CD4-positive, alpha-beta T cell (primary cell): ENCODE measurements at regions not wholly inside any gene's neighbourhood (a gene's known extent, or its start where the extent isn't known, plus 50 kb on each side); places are given as distances from the start of the nearest gene placed in this dataset.

Experiments used
- ATAC-seq: fragments of 200-7000 bp; cut with Tn5 transposase; one replicate; pipeline ENCODE4 v1.10.0; 2022; ENCODE audit warnings: mild to moderate bottlenecking; ENCODE audit not compliant: poor library complexity
- CTCF ChIA-PET: fragments of 350-600 bp; sonication (Branson Sonifier 250); formaldehyde crosslinking; loops from one replicate; lab custom pipeline; 2021; ENCODE audit warnings: antibody characterized with exemption, inconsistent platforms; lab: Charles Lee
- POLR2A ChIA-PET: fragments of 350-600 bp; sonication (Branson Sonifier 250); formaldehyde crosslinking; loops from one replicate; lab custom pipeline; 2021; ENCODE audit warnings: antibody characterized with exemption, inconsistent platforms; lab: Charles Lee
- DNase-seq, 14 experiments: peaks; one replicate each; pipeline ENCODE4 v3.0.0-alpha.2; 2013 to 2020; ENCODE audit warnings: mixed read lengths in 2 of 14
- H3K27ac ChIP-seq, 2 donors: one replicate each; pipeline versions ENCODE4 v1.5.1 to v1.7.0; 2013; ENCODE audit warnings: low read length in 2 of 2, low read depth in 1 of 2, mild to moderate bottlenecking in 1 of 2
- H3K27me3 ChIP-seq, 2 experiments: 1 replicate in 1 of 2; 2 replicates in 1 of 2; pipeline versions ENCODE4 v1.6.1 to v1.7.0; 2013; ENCODE audit warnings: low read length in 2 of 2, control low read depth in 1 of 2, mild to moderate bottlenecking in 1 of 2, moderate library complexity in 1 of 2; ENCODE audit not compliant: insufficient read depth in 2 of 2, control insufficient read depth in 1 of 2
- H3K36me3 ChIP-seq: one replicate; pipeline ENCODE4 v1.6.1; 2013; ENCODE audit warnings: low read length, control low read depth; ENCODE audit not compliant: insufficient read depth
- H3K4me1 ChIP-seq: one replicate; pipeline ENCODE4 v1.6.1; 2013; ENCODE audit warnings: low read length, control low read depth; ENCODE audit not compliant: insufficient read depth
- H3K4me3 ChIP-seq: one replicate; pipeline ENCODE4 v1.5.1; 2013; ENCODE audit warnings: mild to moderate bottlenecking, low read length, moderate library complexity
- H3K9me3 ChIP-seq, 2 experiments: 1 replicate in 1 of 2; 2 replicates in 1 of 2; pipeline versions ENCODE4 v1.6.1 to v1.7.0; 2013; ENCODE audit warnings: low read length in 2 of 2, mild to moderate bottlenecking in 2 of 2, control low read depth in 1 of 2, moderate library complexity in 1 of 2; ENCODE audit not compliant: control insufficient read depth in 1 of 2, insufficient read depth in 1 of 2
- H3K27ac Mint-ChIP-seq: one replicate; pipeline ENCODE4 v1.8.0; 2020; ENCODE audit warnings: mixed read lengths
- H3K27me3 Mint-ChIP-seq: one replicate; pipeline ENCODE4 v1.8.0; 2021; ENCODE audit warnings: mixed read lengths
- H3K36me3 Mint-ChIP-seq: one replicate; pipeline ENCODE4 v1.8.0; 2021; ENCODE audit warnings: low read depth, mixed read lengths
- H3K4me1 Mint-ChIP-seq: one replicate; pipeline ENCODE4 v1.8.0; 2021; ENCODE audit warnings: low read depth, mixed read lengths
- H3K4me3 Mint-ChIP-seq: one replicate; pipeline ENCODE4 v1.8.0; 2020; ENCODE audit warnings: mild to moderate bottlenecking, mixed read lengths
- H3K9me3 Mint-ChIP-seq: one replicate; pipeline ENCODE4 v1.8.0; 2020; ENCODE audit warnings: mixed read lengths
- intact Hi-C, 2 experiments: fragments of 100-400 bp; cut with DNase I in 1 of 2; cut with micrococcal nuclease in 1 of 2; formaldehyde crosslinking; loops; one replicate each; pipeline versions ENCODE4 v1.15.1 to v1.9.0; 2023 to 2025; cut with DNase I, micrococcal nuclease
- TF ChIP-seq, protein P1 (sequence below): fragments of 200-600 bp; IDR thresholded peaks from one replicate; pipeline ENCODE4 v1.8.0; 2022; ENCODE audit warnings: antibody characterized with exemption, mild to moderate bottlenecking

DNA sequence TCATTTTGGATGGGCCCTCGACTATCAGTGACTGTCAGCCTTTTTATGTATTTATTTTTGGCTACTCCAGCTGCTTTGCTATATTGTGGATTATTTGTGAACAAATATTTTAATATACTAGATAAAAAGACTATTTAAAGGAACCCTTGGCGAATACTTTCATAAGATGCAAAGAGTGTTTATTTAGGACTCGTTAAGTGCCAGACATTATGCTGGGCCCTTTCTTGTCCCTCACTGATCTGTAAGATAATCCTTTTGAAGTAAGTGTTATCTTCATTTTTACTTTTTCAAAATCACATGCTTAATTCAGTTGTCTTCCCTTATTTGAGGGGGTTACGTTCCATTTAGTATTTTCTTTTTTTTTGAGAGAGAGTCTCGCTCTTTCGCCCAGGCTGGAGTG is 376.8 kb upstream of the C2CD4B start:
- POLR2A ChIA-PET, result no interaction called here

DNA sequence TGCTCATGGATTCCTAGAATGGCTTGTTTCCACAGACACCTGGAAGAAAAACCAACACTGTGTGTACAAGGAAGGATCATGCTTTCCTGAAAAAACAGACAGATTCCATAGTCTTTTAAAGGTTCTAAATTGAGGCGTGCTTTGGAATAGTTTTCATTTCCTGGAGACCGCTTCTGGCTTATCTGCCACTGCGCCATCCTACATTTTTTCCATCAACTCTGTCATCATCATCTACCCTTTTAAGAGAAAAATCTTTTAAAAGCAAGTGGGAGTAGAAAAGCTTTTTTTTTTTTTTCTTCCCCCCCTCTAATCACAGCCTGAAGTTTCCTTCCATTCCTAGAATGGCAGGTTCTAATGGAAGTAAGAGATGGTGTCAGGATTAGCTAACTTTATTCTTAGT is 379.4 kb upstream of the C2CD4B start:
- Histone ChIP-seq H3K27ac (no peak overlapping the region), H3K4me1 (no peaks in the 10 kb centered on the region), H3K4me3 (no peak overlapping the region), H3K36me3 (no peaks in the 10 kb centered on the region), H3K9me3 (no peaks in the 10 kb centered on the region), H3K27me3 (no peaks in the 10 kb centered on the region)
- no peaks in the 10 kb centered on the region for H3K36me3 Mint-ChIP-seq
- H3K4me1 Mint-ChIP-seq, result no peaks in the 10 kb centered on the region
- no peaks in the 10 kb centered on the region for H3K9me3 Mint-ChIP-seq
- no peak overlapping the region for H3K27ac Mint-ChIP-seq
- H3K27me3 Mint-ChIP-seq, result no peaks in the 10 kb centered on the region
- DNase-seq, result no peak
- ATAC-seq, result no peak
- H3K4me3 Mint-ChIP-seq, result no peak overlapping the region
- TF ChIP-seq, protein P1, sequence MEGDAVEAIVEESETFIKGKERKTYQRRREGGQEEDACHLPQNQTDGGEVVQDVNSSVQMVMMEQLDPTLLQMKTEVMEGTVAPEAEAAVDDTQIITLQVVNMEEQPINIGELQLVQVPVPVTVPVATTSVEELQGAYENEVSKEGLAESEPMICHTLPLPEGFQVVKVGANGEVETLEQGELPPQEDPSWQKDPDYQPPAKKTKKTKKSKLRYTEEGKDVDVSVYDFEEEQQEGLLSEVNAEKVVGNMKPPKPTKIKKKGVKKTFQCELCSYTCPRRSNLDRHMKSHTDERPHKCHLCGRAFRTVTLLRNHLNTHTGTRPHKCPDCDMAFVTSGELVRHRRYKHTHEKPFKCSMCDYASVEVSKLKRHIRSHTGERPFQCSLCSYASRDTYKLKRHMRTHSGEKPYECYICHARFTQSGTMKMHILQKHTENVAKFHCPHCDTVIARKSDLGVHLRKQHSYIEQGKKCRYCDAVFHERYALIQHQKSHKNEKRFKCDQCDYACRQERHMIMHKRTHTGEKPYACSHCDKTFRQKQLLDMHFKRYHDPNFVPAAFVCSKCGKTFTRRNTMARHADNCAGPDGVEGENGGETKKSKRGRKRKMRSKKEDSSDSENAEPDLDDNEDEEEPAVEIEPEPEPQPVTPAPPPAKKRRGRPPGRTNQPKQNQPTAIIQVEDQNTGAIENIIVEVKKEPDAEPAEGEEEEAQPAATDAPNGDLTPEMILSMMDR, result no peak
- CTCF ChIA-PET, result no interaction called here
- intact Hi-C loops, result no loop called here
- POLR2A ChIA-PET, result no interaction called here

More for the DNA sequence above, 376.8 kb upstream of the C2CD4B start:
- Histone ChIP-seq H3K4me3 (no peak overlapping the region), H3K4me1 (no peaks in the 10 kb centered on the region), H3K9me3 (no peaks in the 10 kb centered on the region), H3K27me3 (no peaks in the 10 kb centered on the region), H3K27ac (no peak overlapping the region), H3K36me3 (no peaks in the 10 kb centered on the region)
- Mint-ChIP-seq H3K4me1 (no peaks in the 10 kb centered on the region), H3K27ac (no peak overlapping the region), H3K27me3 (peaks cover 13% of the 10 kb centered on the region), H3K4me3 (no peak overlapping the region), H3K36me3 (no peaks in the 10 kb centered on the region), H3K9me3 (no peaks in the 10 kb centered on the region)
- CTCF ChIA-PET, result no interaction called here
- TF ChIP-seq, protein P1, result no peak
- no peak for DNase-seq
- ATAC-seq, result no peak
- intact Hi-C loops, result no loop called here

DNA sequence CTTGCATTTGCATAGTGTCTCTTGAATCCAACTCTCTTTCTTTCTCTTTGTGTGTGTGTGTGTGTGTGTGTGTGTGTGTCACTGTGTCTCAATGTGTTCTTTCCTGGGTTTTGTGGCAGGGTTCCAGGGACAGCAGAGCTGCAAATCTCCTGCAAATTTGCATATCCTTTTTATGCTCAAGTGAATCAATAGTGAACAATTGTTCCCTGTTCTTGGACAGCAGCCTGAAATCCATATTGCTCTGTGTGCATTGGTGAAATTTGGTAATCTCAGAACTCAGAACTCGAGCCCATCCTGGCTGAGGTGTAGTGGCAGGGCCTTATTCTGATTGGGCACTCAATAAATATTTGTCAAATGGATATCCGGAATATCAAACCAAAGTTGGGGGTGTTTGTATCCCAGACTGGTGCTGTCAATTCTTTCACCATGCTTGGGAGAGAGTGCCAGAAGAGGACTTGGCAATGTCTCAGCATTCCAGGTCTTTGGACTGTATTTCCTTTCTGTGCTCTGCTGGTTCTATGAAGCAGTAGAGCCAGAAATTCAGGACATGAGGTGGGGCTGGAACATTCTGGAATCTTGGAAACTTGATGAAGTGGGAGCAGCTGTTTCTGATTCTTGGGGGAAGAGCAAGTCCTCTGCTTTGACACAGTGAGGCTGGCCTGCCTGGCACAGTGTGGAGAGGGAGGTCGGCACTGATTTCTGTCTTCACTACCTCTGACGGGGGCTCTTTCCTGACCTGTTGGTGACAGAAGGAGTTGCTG is 380.6 kb upstream of the C2CD4B start:
- H3K9me3 Mint-ChIP-seq, result no peaks in the 10 kb centered on the region
- POLR2A ChIA-PET, result no interaction called here
- Histone ChIP-seq H3K4me1 (no peaks in the 10 kb centered on the region), H3K9me3 (no peaks in the 10 kb centered on the region), H3K4me3 (no peak overlapping the region), H3K27me3 (no peaks in the 10 kb centered on the region), H3K27ac (no peak overlapping the region), H3K36me3 (no peaks in the 10 kb centered on the region)
- no peak for ATAC-seq
- TF ChIP-seq, protein P1, result no peak
- H3K4me3 Mint-ChIP-seq, result no peak overlapping the region
- H3K27ac Mint-ChIP-seq, result no peak overlapping the region
- no peaks in the 10 kb centered on the region for H3K36me3 Mint-ChIP-seq
- no peak for DNase-seq
- H3K4me1 Mint-ChIP-seq, result no peaks in the 10 kb centered on the region
- H3K27me3 Mint-ChIP-seq, result no peaks in the 10 kb centered on the region
- intact Hi-C loops, result no loop called here
- CTCF ChIA-PET, result no interaction called here
